ENCODE measurements at regions not wholly inside any gene's neighbourhood (a gene's known extent, or its start where the extent isn't known, plus 50 kb on each side); places are given as distances from the start of the nearest gene placed in this dataset.
"Not testable (repeated sequence)": the region's sequence is repeated elsewhere in the genome, so short reads cannot be mapped to it uniquely, and the experiment has no call there.

DNA sequence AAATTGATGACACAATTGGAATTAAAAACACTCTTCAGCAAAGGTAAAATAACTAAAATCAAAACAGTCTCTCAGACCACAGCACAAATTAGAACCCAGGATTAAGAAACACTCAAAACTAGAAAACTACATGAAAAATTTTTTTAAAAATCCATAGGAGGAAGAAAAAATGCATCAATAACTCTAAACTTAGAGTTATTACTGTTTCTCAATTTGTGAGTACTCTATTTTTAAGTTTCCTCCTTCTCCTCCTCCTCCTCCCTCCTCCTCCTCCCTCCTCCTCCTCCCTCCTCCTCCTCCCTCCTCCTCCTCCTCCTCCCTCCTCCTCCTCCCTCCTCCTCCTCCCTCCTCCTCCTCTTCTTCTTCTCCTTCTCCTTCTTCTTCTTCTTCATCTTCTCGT, 1395.7 kb downstream of the STIM2 start:
- DNase-seq (ENCODE audit: low read depth): no peak
- H3K4me3 ChIP-seq (ENCODE audit: control insufficient read depth, low read depth, low read length): no peak overlapping the region
- TF ChIP-seq, protein P1, sequence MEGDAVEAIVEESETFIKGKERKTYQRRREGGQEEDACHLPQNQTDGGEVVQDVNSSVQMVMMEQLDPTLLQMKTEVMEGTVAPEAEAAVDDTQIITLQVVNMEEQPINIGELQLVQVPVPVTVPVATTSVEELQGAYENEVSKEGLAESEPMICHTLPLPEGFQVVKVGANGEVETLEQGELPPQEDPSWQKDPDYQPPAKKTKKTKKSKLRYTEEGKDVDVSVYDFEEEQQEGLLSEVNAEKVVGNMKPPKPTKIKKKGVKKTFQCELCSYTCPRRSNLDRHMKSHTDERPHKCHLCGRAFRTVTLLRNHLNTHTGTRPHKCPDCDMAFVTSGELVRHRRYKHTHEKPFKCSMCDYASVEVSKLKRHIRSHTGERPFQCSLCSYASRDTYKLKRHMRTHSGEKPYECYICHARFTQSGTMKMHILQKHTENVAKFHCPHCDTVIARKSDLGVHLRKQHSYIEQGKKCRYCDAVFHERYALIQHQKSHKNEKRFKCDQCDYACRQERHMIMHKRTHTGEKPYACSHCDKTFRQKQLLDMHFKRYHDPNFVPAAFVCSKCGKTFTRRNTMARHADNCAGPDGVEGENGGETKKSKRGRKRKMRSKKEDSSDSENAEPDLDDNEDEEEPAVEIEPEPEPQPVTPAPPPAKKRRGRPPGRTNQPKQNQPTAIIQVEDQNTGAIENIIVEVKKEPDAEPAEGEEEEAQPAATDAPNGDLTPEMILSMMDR (conservative IDR thresholded peaks at IDR 0.05; ENCODE audit: control insufficient read depth, insufficient read depth, low read depth, low read length): no peak

DNA sequence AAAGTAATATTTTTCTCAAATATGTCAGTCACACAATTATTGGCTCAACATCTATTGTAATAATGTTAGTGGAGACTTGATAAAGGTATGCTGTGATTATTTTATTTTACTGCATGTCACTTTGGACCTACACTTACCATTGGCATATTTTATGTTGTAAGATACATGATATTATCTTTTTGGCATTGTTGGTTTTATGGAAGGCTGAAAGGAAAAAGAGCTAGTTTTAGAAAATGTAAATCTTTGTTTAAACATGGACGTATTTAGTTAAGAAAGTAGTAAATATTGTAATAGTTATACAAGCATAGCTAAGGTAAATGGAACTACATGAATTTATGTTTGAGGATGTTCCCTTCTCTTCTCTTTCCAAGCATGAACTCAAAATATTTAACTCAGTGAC, 1399.3 kb downstream of the STIM2 start:
- TF ChIP-seq, protein P1 (conservative IDR thresholded peaks at IDR 0.05; ENCODE audit: control insufficient read depth, insufficient read depth, low read depth, low read length): no peak
- H3K4me3 ChIP-seq (ENCODE audit: control insufficient read depth, low read depth, low read length): no peak overlapping the region
- no peak for DNase-seq (ENCODE audit: low read depth)

DNA sequence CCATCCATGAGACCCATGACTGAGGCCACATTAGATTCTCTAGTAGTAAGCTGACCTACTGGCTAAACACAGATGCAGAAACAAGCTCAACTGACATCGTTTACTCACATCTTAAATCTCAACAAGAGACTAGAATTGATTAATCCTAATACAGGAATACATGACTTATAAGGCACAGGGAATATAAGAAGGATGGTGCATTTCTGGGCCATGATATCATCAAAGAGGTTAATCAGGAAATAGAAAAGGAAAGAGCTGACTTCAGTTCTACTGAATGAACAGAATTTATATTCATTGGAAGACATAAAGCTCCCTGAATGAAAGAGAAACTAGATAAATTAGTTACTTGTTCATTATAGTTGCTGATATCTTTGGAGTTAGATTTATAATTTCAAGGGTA, 1406.5 kb downstream of the STIM2 start:
- H3K4me3 ChIP-seq (ENCODE audit: control insufficient read depth, low read depth, low read length): no peak overlapping the region
- no peak for DNase-seq (ENCODE audit: low read depth)
- TF ChIP-seq, protein P1 (conservative IDR thresholded peaks at IDR 0.05; ENCODE audit: control insufficient read depth, insufficient read depth, low read depth, low read length): no peak

DNA sequence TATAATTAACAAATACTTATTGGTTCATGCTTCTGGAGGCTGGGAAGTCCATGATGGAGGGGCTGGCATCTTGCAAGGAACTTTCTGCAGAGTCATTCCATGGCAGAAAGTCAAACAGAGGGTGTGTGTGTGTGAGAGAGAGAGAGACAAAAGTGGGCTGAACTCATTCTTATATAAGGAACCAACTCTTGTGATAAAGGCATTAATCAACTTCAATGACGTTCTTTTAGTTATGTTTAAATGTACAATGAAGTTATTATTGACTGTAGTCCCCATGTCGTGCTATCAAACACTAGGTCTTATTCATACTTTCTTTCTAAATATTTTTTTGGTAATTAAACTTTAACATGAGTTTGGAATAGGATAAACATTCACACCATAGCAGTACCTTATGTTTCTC, 1408.8 kb downstream of the STIM2 start:
- DNase-seq (ENCODE audit: low read depth): peak; percentile 20
- TF ChIP-seq, protein P1 (conservative IDR thresholded peaks at IDR 0.05; ENCODE audit: control insufficient read depth, insufficient read depth, low read depth, low read length): no peak
- H3K4me3 ChIP-seq (ENCODE audit: control insufficient read depth, low read depth, low read length): no peak overlapping the region

DNA sequence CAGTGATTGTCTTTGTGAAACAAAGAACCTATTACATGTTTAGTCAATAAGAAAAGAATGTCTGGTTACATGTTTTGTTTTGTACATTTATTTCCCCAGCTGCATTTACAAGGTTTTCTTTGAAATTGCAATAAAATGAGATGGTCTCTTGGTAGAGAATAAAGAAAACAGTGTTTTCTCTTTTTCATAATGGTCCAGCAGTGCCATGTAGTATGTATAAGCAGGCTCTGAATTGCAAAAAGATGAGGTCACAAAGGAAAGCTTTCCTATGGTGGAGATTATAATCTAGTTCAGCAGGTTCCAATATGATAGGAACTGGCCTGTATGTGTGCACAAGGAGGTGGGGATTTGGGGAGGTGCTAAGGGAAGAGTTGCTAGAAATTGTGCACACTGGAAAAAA, 1417.3 kb downstream of the STIM2 start:
- H3K4me3 ChIP-seq (ENCODE audit: control insufficient read depth, low read depth, low read length): no peak overlapping the region
- DNase-seq (ENCODE audit: low read depth): no peak
- TF ChIP-seq, protein P1 (conservative IDR thresholded peaks at IDR 0.05; ENCODE audit: control insufficient read depth, insufficient read depth, low read depth, low read length): no peak

DNA sequence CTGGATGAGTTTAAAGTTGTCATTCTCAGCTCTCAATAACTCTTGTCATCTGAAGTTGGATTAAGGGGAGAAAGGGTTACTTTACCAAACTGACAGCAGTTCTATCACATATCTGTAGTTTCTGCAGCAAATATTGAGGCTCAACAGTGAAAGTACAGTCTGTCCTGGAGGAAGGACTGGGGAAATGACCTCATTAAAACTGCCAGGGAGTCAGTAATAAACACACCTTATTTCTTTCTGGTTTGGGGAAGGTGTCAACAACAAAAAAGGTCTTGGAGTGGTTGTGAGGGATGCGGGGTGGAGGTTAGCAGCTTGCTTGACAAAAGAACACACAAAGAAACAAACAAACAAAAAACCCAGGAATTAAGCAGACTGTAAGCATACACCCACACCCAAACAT, 1418.0 kb downstream of the STIM2 start:
- peak; percentile 13 for DNase-seq (ENCODE audit: low read depth)
- no peak overlapping the region for H3K4me3 ChIP-seq (ENCODE audit: control insufficient read depth, low read depth, low read length)
- TF ChIP-seq, protein P1 (conservative IDR thresholded peaks at IDR 0.05; ENCODE audit: control insufficient read depth, insufficient read depth, low read depth, low read length): no peak

DNA sequence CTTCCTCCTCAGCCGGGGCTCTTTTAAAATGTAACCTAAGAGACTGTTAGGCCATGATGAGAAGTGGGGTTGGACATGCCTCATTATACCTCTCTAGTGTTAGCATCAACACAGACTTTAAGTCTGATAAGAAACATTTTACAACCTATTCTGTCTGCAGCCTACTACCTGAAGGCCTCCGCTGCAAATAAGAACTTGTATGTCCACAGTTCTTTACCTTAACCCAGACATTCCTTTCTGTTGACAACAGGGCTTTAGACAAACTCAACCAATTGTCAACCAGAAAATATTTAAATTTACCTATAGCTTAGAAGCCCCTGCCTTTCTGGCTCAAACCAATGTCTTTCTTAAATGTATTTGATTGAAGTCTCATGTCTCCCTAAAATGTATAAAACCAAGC, 1418.6 kb downstream of the STIM2 start:
- H3K4me3 ChIP-seq (ENCODE audit: control insufficient read depth, low read depth, low read length): no peak overlapping the region
- TF ChIP-seq, protein P1 (conservative IDR thresholded peaks at IDR 0.05; ENCODE audit: control insufficient read depth, insufficient read depth, low read depth, low read length): no peak
- no peak for DNase-seq (ENCODE audit: low read depth)

DNA sequence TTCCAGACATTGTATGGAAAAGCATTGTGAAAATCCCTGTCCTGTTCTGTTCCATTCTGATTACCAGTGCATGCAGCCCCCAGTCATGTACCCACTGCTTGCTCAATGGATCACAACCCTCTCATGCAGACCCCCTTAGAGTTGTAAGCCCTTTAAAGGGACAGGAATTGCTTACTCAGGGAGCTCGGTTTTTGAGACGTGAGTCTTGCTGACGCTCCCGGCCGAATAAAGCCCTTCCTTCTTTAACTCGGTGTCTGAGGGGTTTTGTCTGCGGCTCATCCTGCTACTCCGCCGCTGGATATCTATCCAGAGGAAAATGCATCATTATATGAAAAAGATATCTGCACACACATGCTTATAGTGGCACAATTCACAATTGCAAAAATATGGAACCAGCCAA, 1425.6 kb downstream of the STIM2 start:
- not testable (repeated sequence) for H3K4me3 ChIP-seq (ENCODE audit: control insufficient read depth, low read depth, low read length); DNase-seq (ENCODE audit: low read depth)

Measured in fibroblast of mammary gland (primary cell).